NCI-H2171 treated with DMSO at 0.1 percent for 48 hours (cell line): ENCODE measurements at regions not wholly inside any gene's neighbourhood (a gene's known extent, or its start where the extent isn't known, plus 50 kb on each side); places are given as distances from the start of the nearest gene placed in this dataset.
"Not testable (repeated sequence)": the region's sequence is repeated elsewhere in the genome, so short reads cannot be mapped to it uniquely, and the experiment has no call there.

Experiments used
- DNase-seq: peaks from one replicate; lab custom pipeline; 2025; lab: John Stamatoyannopoulos, UW

DNA sequence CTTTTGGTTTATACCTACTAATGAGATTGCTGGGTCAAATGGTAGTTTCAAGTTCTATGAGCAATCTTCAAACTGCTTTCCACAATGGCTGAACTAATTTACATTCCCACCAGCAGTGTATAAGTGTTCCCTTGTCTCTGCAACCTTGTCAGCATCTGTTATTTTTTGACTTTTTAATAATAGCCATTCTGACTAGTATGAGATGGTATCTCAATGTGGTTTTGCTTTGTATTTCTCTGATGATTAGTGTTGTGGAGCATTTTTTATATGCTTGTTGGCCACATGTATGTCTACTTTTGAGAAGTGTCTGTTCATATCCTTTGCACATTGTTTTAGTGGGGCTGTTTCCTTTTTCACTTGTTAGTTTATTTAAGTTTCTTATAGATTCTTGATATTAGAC, 449.3 kb upstream of the ATP11B start:
- not testable (repeated sequence) for DNase-seq

DNA sequence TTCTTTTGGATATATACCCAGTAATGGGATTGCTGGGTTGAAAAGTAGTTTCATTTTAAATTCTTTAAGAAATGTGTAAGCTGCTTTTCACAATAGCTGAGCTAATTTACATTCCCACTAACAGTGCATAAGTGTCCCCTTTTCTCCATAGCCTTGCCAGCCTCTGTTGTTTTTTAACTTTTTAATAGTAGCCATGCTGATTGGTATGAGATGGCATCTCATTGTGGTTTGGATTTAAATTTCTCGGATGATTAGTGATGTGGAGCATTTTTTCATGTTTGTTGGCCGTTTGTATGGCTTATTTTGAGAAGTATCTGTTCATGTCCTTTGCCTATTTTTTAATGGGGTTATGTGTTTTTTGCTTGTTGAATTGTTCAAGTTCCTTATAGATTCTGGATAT, 444.3 kb upstream of the ATP11B start:
- DNase-seq, result no peak

DNA sequence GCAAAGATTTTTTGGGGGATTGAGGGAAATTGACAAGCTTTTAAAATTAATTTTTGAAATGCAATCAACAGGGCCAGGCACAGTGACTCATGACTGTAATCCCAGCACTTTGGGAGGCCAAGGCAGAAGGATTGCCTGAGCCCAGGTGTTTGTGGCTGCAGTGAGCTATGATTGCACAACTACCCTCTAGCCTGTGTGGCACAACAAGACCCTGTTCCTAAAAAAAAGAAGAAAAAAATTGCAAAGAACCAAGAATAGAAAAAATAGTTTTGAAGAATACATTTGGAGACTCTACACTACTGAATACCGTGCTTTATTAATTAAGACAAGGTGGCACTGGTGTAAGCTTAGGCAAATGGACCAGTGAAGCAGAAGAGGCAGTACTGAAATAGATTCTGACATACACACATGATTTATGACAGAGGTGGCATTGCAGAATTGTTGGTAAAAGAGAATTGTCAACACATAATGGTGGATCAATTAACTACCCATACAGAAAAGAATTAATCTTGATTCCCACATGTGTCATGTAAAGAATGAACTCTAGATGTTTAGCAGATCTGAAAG, 443.3 kb upstream of the ATP11B start:
- DNase-seq, result peak; percentile 27

DNA sequence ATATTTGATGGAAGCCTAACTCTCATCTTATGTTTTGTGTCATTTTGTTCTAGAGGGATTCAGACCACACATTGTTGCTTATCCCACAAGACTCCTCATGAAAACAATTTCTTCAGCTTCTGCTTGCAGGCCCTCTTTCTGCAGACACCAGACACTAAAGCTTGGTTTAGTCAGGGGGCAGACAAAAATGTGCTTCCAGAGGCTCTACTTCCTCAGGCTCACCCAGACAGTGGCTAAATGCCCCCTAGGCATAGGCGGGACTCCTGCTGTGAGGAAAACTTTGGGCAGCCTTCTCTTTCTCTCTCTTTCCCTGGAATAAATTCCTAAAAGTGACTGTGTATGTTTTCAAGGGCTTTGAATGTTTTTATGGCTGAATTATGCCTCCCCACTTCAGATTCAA, 435.4 kb upstream of the ATP11B start:
- DNase-seq, result no peak

DNA sequence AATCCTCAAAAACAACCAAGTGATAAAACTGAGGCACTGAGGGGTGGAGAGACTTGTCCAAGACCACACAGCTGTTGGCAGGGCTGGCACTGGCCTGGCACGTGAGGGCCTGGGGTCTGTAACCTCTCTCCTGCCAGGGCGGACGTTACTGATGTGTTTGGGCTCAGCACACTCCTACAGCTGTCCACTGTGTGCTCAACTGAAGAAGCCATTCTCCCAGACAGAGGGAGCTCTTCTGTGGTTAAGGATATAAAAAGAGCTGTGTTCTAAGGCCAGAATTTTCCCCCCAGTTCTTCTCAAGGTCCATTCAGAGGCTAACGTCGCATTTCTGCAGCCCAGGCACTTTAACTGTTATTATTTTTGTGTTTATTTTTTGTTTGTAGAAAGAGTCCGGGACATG, 429.0 kb upstream of the ATP11B start:
- no peak for DNase-seq

DNA sequence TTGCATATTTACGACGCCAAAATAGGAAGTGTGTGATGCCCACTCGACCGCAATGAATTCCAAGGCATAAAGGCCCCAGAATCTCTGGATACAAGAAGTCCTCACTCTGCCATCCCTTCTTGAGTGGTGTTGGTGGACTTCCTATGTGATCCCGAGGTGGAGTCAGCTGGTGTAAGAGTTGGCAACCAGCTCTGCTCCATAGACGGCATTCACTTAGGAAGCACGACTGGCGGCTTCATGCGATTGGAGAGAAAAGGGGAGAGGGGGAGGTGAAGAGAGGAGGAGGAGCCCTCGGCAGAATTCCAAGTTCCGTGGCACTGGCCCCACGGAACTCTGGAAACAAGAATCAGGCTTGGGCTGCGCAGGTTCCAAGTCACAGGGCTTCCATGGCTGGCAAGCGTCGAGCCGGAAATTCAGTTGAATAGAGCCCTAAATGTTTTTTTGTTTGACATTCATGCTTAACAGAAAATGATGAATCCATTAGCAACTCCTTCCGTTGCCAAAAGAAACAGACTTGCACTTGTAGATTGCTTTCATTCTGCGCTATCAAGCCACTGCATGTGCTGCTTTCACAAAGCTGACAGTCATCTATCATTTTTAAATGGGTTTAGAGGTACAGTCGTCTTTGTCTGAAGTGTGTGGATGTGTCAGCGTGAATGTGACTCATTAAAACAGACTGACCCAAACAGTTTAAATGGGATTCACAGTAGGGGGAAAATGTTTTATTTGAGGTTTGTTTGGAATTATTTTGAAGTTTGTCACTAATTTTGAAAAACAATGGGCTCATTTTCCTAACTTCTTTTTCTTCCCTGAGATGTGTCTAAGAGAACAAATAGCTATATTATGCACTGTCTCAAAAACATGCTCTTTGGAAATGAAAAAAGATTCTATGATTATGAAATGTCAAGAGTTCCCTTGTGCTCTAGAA, 428.3 kb upstream of the ATP11B start:
- DNase-seq, result no peak

DNA sequence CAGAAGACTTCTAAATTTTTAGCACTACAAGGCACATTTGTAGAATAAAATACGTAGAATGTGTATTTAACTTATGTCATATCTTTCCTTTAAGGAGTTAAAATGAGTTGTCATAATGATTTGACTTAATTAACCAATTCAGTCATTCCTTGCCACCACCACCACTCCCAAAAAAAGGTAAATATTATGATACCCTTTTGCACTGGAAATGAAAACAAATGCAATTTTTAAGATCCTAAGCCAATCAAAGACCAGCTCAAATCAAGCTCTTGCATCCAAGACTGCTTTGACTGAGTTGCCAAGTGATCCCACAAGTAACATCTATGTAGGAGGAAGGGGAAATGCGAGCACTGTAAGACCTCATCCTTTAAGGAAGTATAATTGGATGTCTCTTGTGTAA, 426.6 kb upstream of the ATP11B start:
- DNase-seq, result no peak

DNA sequence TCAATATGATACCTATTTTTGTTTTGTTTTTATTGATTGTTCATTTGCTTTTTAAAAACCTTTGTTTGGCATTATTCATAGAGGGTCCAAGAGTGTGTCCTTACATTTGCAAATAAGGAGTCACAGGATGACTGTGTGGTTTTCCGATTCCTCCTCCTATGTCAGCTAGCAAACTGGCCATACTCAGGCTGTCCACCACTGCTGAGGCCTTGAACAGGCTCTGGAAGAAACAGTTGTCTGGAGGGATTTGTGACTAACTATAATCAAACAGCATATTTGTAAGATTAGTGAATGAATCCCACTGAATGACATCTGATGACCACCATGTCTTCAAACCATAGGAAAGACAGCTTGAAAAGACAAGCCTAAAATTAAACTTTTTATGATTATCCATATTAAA, 423.4 kb upstream of the ATP11B start:
- no peak for DNase-seq

DNA sequence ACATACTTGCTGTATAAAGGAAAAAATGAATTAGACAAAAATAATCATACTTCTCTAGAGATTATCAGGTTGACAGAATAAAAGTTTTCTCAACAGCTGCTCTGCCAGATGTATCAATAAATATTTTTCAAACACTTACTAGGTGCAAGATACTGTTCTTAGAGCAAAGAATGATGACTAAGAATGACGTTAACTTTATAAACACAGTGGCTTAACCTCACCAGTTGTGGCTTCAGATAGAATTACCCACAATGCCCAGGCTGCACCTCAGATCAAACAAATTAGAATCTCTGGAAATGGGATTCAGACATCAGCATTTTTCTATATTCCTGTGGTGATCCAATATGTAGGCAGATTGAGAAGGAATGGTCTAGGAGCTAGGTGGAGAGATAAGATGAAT, 422.4 kb upstream of the ATP11B start:
- DNase-seq, result no peak

DNA sequence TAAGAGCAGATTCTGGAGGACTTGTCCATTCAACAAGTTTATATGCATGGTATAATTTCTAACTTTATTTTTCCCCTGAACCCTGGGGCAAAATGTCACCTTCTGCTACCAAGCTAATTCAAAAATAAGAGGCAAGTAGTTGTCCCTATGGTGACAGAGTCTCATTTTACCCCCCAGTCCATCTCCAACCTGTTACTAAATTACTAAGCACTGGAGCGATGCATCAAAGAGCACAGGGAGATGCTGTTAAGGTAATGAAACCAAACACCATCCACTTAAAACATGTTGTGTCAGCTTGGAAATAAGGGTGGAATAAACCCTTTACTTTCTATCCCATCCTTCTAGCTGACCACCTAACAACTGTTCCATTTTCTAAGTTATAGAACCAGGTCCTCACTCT, 417.4 kb upstream of the ATP11B start:
- DNase-seq, result peak; percentile 69

DNA sequence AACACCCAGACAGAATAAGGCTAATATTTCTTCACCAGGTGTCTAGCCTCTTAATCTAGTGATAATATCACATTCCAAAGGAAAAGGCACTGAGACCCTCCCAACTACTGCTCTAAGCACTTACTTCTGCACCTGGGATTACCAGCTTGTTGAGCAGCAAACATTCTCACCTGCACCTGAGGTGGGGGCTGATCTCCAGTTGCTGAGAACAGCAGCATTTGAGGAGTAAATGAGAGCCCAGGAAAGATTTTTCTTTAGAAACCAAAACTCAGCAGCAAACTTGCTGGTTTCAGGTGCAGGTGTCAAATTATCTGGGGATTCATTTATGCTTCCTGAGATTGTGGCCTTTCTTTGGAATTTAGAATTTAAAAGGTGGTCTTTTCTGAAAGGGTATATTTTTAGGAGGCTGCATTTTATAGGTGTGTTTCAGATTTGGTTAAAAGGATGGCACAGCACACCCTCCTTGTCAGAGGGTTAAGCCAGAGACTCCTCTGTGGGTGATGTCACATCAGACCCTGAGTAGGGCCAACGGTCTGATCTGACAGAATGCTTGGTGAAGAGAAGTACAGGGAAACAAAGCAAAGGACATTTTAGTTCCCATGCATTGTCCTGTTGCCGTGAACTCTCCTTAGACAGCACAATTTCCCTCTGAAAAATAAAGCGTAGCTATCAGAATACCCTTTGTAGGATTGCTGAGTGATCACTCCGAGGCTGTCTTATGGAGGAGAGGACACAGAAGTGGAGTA, 411.0 kb upstream of the ATP11B start:
- no peak for DNase-seq

DNA sequence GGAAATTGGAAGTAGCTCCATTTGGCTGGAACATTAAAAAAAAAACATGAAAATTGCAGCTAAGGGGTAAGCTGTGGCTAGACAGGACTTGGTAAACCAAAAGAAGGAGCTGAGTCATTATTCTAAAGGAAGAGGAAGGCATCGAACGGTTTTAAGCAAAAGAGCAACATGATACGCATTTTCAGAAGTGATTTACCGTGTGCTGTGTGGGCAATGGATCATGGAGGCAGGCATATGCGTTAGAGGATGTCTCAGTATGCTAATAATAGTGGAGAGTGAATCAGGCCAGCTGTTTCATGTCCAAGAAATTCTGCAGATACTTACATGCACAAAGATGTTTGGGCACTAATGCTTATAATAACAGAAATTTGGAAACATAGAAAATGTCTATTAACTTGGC, 409.1 kb upstream of the ATP11B start:
- no peak for DNase-seq

DNA sequence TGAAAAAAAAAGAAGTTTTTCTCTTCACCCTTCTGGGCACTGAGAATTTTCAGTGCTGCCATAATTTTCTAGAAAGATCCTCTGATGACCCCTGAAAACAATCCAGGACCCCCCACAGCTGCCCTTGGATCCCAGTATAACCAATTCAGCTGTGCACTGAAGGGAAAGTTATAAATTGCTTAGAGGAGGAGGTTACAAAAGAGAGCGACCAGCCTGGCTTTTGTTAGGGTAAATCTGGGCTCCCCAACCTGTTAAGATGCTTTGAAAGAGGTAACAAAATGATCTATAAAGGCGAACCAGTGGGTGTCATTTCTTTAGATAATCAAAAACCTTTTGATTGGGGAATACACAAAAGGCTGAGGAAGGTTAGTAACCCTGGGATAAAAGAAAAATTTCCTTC, 407.9 kb upstream of the ATP11B start:
- no peak for DNase-seq

DNA sequence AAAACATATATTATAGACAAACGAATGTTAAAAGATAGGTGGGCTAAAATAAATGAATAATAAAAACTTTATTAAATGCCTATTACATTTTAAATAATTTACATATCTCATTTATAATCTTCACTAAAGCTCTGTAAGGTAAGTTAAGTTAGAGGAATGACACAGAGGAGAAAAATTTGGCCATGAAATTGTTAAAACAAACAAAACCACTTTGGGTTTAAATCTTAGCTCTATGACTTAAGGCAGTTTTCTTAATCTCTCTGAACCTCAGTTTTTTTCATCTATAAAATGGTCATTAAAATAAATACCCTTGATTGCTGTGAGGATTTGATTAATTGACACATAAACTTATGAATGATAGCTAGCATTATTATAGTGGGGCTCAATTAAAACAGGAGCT, 404.8 kb upstream of the ATP11B start:
- no peak for DNase-seq

DNA sequence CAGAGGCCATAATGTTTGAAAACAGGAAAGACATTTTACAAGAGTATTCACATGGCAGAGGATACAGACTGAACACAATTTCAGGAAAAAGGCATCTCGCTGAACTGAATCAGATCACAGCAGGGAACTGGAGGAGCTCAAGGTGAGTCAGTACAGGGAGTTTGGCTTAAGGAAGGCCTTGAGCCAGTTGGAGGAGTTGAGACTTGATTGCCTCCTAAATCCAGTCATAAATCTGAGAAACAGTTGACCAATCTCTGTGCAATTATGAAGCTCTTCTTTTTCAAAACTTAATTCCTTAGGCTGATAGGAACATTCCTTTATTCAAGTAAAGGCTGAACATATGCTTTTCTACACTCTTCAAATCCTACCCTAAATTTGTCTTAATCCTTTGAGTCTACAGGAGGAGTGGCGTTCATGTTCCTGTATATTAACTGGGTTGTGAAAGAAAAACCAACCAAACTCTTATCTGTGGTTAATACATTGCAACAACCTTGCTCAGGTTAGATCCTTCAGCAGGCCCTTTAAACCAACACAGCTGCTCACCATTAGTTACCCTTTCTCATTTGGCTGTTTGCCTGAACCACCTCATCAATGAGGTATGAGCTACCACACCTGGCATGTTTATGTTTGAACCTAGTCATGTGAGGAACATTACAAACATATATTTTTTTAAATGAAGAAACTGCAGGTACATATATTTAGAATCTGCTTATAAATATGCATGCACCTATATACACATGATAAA, 404.1 kb upstream of the ATP11B start:
- peak; percentile 88 for DNase-seq

DNA sequence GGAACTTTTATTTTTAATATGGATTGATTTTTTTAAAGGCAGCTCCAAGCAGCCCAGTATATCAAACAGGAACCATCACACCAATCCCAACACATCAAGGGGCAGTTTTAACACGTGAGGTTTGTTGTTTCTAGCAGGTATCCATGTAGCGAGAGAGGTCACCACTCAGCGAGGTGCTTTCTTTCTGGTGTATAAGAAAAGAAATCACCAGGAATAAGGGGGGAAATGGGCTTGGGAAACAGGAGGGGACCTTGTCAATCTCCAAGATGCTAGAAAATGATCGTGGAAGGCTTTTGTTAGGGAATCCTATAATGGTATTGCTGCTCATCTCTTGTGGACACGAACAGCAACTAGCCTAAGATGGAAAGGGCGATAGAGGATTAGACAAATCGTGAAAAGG, 402.9 kb upstream of the ATP11B start:
- no peak for DNase-seq

DNA sequence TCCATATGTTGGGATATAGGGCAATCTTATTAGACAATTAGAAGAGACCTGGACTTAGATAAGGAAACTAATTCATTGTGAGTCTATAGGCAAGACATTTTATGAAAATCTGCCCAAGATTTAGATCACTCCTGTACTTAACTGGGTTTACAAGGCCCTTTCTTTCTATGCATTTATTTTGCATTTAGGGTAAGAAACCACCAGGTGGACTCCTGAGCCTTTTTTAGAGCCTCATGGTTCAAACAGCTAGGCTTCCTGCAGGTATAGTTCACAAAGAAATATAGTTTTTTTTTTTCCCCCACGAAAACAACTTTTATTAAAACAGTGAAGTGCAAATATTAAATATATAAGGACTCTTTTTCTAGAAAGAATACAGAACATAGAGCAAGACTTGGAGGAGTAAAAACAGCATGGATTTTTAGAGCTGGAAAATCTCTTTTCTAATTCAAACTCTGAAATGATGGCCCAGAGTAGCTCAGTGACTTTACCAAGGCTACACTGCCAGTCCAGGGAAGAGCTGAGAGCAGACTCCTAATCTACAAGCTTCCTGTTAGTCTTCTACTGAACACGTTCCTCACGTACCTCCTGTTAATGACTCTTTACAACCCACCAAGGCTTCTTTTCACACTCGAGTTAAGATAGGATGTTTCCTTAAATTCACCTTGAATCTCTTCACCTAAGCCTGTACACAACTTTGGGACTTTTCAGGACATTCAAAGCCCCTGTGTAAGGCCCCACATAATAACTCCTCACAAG, 400.9 kb upstream of the ATP11B start:
- DNase-seq, result no peak

DNA sequence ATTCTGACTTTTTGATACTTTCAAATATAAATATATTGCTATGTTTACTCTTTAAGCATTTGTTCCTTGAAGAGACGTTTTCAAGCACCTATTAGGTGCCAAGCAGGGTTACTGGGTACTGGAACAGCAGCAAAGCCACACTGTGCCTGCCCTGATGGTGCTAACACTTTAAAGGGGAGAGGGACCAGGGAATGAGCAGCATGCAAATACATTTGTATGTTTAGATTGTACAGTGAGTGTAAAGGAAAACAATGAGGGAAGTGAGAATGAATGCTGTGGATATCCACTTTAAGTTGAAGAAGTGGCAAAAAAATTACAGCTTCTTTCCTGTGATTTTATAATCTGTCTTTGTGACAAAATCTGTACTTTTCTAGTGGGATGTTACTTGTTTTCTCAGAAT, 400.2 kb upstream of the ATP11B start:
- no peak for DNase-seq

DNA sequence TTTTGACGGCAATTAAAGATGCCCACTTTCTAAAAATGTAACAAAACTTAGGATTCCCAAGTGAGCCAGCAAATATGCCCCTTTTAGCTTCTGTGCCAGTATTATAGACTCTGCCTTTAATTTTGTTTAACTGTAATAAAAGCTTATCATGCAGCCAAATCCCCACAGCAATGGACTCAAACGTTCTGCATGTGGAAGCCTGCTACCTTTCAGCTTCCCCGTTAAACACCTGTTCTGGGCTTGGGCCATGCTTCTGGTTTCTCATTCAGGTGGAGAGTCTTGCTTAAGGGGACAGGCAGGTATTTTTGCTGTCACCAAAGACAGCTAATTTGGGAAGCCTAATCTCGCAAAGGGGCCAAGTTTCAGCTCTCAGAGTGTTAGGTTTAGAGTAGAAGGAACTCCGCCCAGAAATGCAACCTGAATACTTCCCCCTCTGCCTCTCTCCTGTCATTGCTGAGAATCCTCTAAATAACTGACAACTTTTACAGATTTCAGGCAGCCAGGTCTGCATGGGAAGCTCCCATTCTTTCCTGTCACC, 399.4 kb upstream of the ATP11B start:
- DNase-seq, result no peak

DNA sequence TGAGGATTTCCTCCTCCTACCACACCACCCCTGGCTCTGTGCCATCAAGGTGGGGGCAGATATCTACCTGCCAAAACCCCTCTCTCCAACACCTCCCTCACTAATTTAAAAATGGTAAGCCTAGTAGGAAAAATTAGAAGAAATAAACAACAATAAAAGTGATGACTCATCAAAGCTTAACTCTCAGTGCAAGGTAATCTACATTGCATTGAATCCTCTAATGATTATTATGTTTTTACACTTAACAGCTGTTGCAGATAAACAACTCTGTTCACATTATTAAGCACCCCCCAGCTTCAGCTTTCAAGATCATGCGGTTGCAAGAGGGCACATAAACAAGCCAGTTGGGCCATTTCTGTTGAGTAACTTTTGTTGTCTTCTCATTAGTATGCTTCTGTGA, 396.1 kb upstream of the ATP11B start:
- no peak for DNase-seq

DNA sequence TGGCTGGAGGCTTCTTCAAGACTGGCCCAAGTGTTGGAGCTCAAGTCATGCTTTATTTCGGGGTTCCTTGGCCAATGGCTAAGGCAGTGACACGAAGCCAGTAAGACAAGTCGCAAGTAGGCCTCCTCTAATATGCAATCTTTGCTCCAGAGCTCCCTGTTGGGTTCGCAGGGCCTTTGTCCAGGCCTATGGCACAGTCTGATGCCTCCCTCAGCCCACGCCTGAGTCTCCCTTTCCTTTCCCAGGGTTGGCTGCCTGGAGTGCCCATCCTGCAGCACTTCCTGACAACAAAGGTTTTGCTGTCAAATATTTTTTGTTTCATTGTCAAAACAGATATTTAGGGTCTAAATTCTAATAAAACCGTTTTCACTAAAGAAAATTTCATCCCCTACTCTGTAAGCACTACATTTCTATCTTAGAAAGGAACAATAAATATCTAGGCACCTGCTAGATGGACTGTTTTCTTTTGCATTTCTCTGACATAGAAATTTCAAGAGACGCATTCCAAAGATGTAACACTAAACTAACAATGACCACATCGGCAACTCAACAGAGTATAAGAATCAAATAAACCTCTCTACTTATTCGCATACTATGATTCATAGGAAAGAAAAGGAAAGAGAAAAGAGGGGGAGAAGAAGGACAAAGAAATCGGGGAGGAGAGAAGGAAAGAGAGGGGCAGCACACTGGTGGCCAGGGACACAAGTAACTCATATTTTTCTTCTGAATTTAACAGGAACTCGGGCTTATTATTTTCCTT, 393.1 kb upstream of the ATP11B start:
- no peak for DNase-seq
